Epithelial cell of esophagus (primary cell): ENCODE measurements at regions not wholly inside any gene's neighbourhood (a gene's known extent, or its start where the extent isn't known, plus 50 kb on each side); places are given as distances from the start of the nearest gene placed in this dataset.
"Not testable (repeated sequence)": the region's sequence is repeated elsewhere in the genome, so short reads cannot be mapped to it uniquely, and the experiment has no call there.

Experiments
- DNase-seq: peaks from one replicate; pipeline ENCODE4 v3.0.0; 2010; ENCODE audit warnings: low read depth
- H3K4me3 ChIP-seq: 2 replicates; pipeline ENCODE4 v1.5.1; 2011; ENCODE audit warnings: mild to moderate bottlenecking, low read length, control low read depth
- CTCF ChIP-seq: IDR thresholded peaks from 2 replicates; pipeline ENCODE4 v1.5.1; 2011; ENCODE audit warnings: low read depth, mild to moderate bottlenecking, low read length, control low read depth, inconsistent platforms; ENCODE audit not compliant: insufficient read depth; ENCODE audit errors: missing control alignments

GRCh38 chr16:48704710-48705109 lies 94.7 kb upstream of the N4BP1 start:
- DNase-seq, result no peak
- H3K4me3 ChIP-seq, result no peak overlapping the region
- TF ChIP-seq CTCF, result no peak

- no peak overlapping the region for H3K4me3 ChIP-seq
- DNase-seq, result peak; percentile 78
- TF ChIP-seq CTCF, result peak; percentile 83
Observed at GRCh38 chr16:48687421-48688038, 77.5 kb upstream of the N4BP1 start.

- no peak overlapping the region for H3K4me3 ChIP-seq
- no peak for DNase-seq
- no peak for TF ChIP-seq CTCF
Observed at GRCh38 chr16:48684148-48684547, 74.2 kb upstream of the N4BP1 start.

GRCh38 chr16:48682971-48683370 lies 73.0 kb upstream of the N4BP1 start:
- TF ChIP-seq CTCF, result no peak
- no peak for DNase-seq
- H3K4me3 ChIP-seq, result no peak overlapping the region

- H3K4me3 ChIP-seq, result no peak overlapping the region
- no peak for DNase-seq
- TF ChIP-seq CTCF, result no peak
Observed at GRCh38 chr16:48681520-48681919, 71.5 kb upstream of the N4BP1 start.

GRCh38 chr16:48680881-48681280 lies 70.9 kb upstream of the N4BP1 start:
- H3K4me3 ChIP-seq, result no peak overlapping the region
- TF ChIP-seq CTCF, result no peak
- DNase-seq, result no peak

GRCh38 chr16:48676836-48677235 lies 66.9 kb upstream of the N4BP1 start:
- H3K4me3 ChIP-seq, result no peak overlapping the region
- TF ChIP-seq CTCF, result no peak
- DNase-seq, result peak; percentile 64

- not testable (repeated sequence) for DNase-seq, H3K4me3 ChIP-seq
Observed at GRCh38 chr16:48668184-48668583, 58.2 kb upstream of the N4BP1 start.
